CD14-positive monocyte (primary cell): ENCODE measurements at regions not wholly inside any gene's neighbourhood (a gene's known extent, or its start where the extent isn't known, plus 50 kb on each side); places are given as distances from the start of the nearest gene placed in this dataset.

ENCODE experiments used
- DNase-seq, 3 donors: peaks; one replicate each; pipeline ENCODE4 v3.0.0-alpha.2; 2011 to 2022
- H2AFZ ChIP-seq: 2 replicates; pipeline ENCODE4 v1.6.0; 2012; ENCODE audit warnings: mild to moderate bottlenecking, low read depth, low read length, inconsistent platforms; ENCODE audit not compliant: insufficient read depth, poor library complexity, severe bottlenecking
- H3K27ac ChIP-seq, 2 donors: 1 replicate in 1 of 2; 2 replicates in 1 of 2; pipeline ENCODE4 v1.5.1; 2012 to 2013; ENCODE audit warnings: low read length in 2 of 2, control low read depth in 1 of 2, inconsistent platforms in 1 of 2, low read depth in 1 of 2, mild to moderate bottlenecking in 1 of 2
- H3K27me3 ChIP-seq, 2 donors: one replicate each; pipeline versions ENCODE4 v1.6.0 to v1.6.1; 2011 to 2013; ENCODE audit warnings: low read length in 2 of 2; ENCODE audit not compliant: control insufficient read depth in 2 of 2, insufficient read depth in 2 of 2
- H3K36me3 ChIP-seq, 2 donors: replicated peaks in 1 of 2; 1 replicate in 1 of 2; 2 replicates in 1 of 2; pipeline versions ENCODE4 v1.5.1 to v1.6.1; 2012 to 2013; ENCODE audit warnings: low read length in 2 of 2, control low read depth in 1 of 2, inconsistent platforms in 1 of 2, mild to moderate bottlenecking in 1 of 2; ENCODE audit not compliant: insufficient read depth in 2 of 2, control insufficient read depth in 1 of 2
- H3K4me1 ChIP-seq, 2 donors: 1 replicate in 1 of 2; 2 replicates in 1 of 2; pipeline versions ENCODE4 v1.5.1 to v1.6.1; 2012 to 2013; ENCODE audit warnings: low read length in 2 of 2, control low read depth in 1 of 2, inconsistent platforms in 1 of 2, mild to moderate bottlenecking in 1 of 2, moderate library complexity in 1 of 2; ENCODE audit not compliant: insufficient read depth in 2 of 2, control insufficient read depth in 1 of 2
- H3K4me2 ChIP-seq: replicated peaks from 2 replicates; pipeline ENCODE3; 2012; ENCODE audit warnings: low read length, moderate library complexity, mild to moderate bottlenecking; ENCODE audit not compliant: poor library complexity, severe bottlenecking; ENCODE audit errors: extremely low read depth
- H3K4me3 ChIP-seq, 3 experiments: fragments of 200-600 bp in 1 of 3; sonication (generic) in 1 of 3; replicated peaks in 1 of 3; 1 replicate in 2 of 3; 2 replicates in 1 of 3; pipeline ENCODE4 v1.5.1; 2011 to 2013; ENCODE audit warnings: low read length in 3 of 3, mild to moderate bottlenecking in 3 of 3, control low read depth in 2 of 3, low read depth in 2 of 3, inconsistent platforms in 1 of 3, moderate library complexity in 1 of 3
- H3K79me2 ChIP-seq: 2 replicates; pipeline ENCODE4 v1.6.0; 2012; ENCODE audit warnings: mild to moderate bottlenecking, control low read depth, inconsistent platforms, low read length, moderate library complexity; ENCODE audit not compliant: insufficient read depth
- H3K9ac ChIP-seq: 2 replicates; pipeline ENCODE4 v1.6.0; 2017; ENCODE audit warnings: low read length, mild to moderate bottlenecking; ENCODE audit not compliant: insufficient read depth, poor library complexity, severe bottlenecking
- H3K9me3 ChIP-seq, 2 donors: replicated peaks in 1 of 2; 1 replicate in 1 of 2; 2 replicates in 1 of 2; pipeline versions ENCODE4 v1.5.1 to v1.6.1; 2012 to 2013; ENCODE audit warnings: low read length in 2 of 2, control low read depth in 1 of 2; ENCODE audit not compliant: control insufficient read depth in 1 of 2, insufficient read depth in 1 of 2
- H4K20me1 ChIP-seq: 2 replicates; pipeline ENCODE4 v1.6.0; 2012; ENCODE audit warnings: mild to moderate bottlenecking, low read length, control low read depth, moderate library complexity; ENCODE audit not compliant: insufficient read depth
- H3K27ac Mint-ChIP-seq, 7 donors: one replicate each; pipeline ENCODE4 v1.8.0; 2020; ENCODE audit warnings: mild to moderate bottlenecking in 7 of 7, mixed read lengths in 7 of 7, moderate library complexity in 6 of 7, inconsistent platforms in 2 of 7
- H3K27me3 Mint-ChIP-seq, 3 donors: one replicate each; pipeline ENCODE4 v1.8.0; 2021 to 2022; ENCODE audit warnings: low read depth in 3 of 3, mild to moderate bottlenecking in 3 of 3, mixed read lengths in 3 of 3, moderate library complexity in 3 of 3, inconsistent platforms in 1 of 3
- H3K36me3 Mint-ChIP-seq, 2 donors: one replicate each; pipeline ENCODE4 v1.8.0; 2020; ENCODE audit warnings: mixed read lengths in 2 of 2, inconsistent platforms in 1 of 2, mild to moderate bottlenecking in 1 of 2
- H3K4me1 Mint-ChIP-seq: one replicate; pipeline ENCODE4 v1.8.0; 2020; ENCODE audit warnings: mild to moderate bottlenecking, mixed read lengths
- H3K4me3 Mint-ChIP-seq, 2 donors: one replicate each; pipeline ENCODE4 v1.8.0; 2020; ENCODE audit warnings: mild to moderate bottlenecking in 2 of 2, mixed read lengths in 2 of 2, moderate library complexity in 1 of 2
- H3K9me3 Mint-ChIP-seq, 7 donors: one replicate each; pipeline ENCODE4 v1.8.0; 2020 to 2022; ENCODE audit warnings: mixed read lengths in 7 of 7, mild to moderate bottlenecking in 6 of 7, moderate library complexity in 6 of 7, inconsistent platforms in 2 of 7
- CTCF ChIP-seq: fragments of 200-600 bp; IDR thresholded peaks from one replicate; pipeline ENCODE4 v1.8.0; 2022; ENCODE audit warnings: antibody characterized with exemption, mild to moderate bottlenecking
- WGBS: methylation state at CpG from one replicate; pipeline ENCODE4 v1.1.5; 2013; ENCODE audit warnings: missing lambda C conversion rate; ENCODE audit not compliant: insufficient coverage; 5-methylcytosine and 5-hydroxymethylcytosine counted together
- intact Hi-C, 2 donors: fragments of 100-400 bp; cut with micrococcal nuclease; formaldehyde crosslinking; loops; one replicate each; pipeline versions ENCODE4 v1.15.0 to v1.15.1; 2023

GRCh38 chr3:75138345-75138744 lies 523.9 kb upstream of the CNTN3 start:
- H3K9me3 ChIP-seq = peaks cover 38 to 45% of the 10 kb centered on the region in 2 donors
- no peak for TF ChIP-seq CTCF
- DNase-seq = no peak
- no peak overlapping the region for H3K27ac ChIP-seq
- H3K4me3 Mint-ChIP-seq = no peak overlapping the region
- no peak overlapping the region for H3K4me3 ChIP-seq
- H3K4me1 Mint-ChIP-seq = no peaks in the 10 kb centered on the region
- H3K4me2 ChIP-seq = no peak overlapping the region
- no peak overlapping the region for H3K27ac Mint-ChIP-seq
- WGBS = 93% methylated on average over 7 of the region's 7 CpGs
- no peak overlapping the region for H3K9ac ChIP-seq
- no peak overlapping the region for H2AFZ ChIP-seq
- no peaks in the 10 kb centered on the region for H3K27me3 ChIP-seq
- peaks cover 9 to 46% (median 24%) of the 10 kb centered on the region in 7 donors for H3K9me3 Mint-ChIP-seq
- peaks cover 0 to 2% (median 1%) of the 10 kb centered on the region in 3 donors for H3K27me3 Mint-ChIP-seq
- intact Hi-C loops = no loop called here
- H3K36me3 Mint-ChIP-seq = no peaks in the 10 kb centered on the region
- H4K20me1 ChIP-seq = no peaks in the 10 kb centered on the region
- H3K79me2 ChIP-seq = no peaks in the 10 kb centered on the region
- H3K4me1 ChIP-seq = no peaks in the 10 kb centered on the region
- no peaks in the 10 kb centered on the region for H3K36me3 ChIP-seq

DNA sequence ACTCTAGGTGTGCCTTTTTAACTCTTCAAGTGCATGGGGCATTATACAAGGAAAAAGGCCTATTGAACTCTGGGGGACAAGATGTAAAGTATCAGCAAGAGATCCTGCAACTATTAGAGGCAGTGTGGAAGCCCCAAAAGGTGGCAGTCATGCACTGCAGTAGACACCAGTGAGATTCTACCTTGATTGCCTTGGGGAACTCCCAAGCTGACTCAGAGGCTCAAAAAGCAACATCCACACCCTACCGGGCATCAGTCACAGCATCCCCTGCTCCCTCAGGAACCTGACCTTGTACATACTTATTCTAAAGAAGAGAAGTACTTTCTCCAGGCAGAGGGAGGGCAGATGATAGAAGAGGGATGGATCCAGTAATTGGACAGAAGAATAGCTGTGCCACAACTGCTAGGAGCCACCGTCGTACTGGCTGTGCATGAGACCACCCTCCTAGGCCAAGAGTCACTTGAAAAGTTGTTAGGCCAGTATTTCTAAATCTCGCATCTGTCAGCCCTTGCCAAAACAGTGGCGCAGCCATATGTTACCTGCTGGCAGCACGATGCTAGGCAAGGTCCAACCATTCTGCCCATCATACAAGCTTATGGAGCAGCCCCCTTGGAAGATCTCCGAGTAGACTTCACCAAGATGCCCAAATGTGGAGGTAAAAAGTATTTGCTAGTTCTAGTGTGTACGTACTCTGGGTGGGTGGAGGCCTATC lies 523.1 kb upstream of the FRG2C start:
- H3K27ac Mint-ChIP-seq = no peak overlapping the region
- Histone ChIP-seq H3K4me1 (no peaks in the 10 kb centered on the region), H3K27ac (no peak overlapping the region), H2AFZ (no peak overlapping the region), H4K20me1 (no peaks in the 10 kb centered on the region), H3K4me2 (no peak overlapping the region), H3K9ac (no peak overlapping the region), H3K27me3 (no peaks in the 10 kb centered on the region), H3K79me2 (no peaks in the 10 kb centered on the region), H3K36me3 (no peaks in the 10 kb centered on the region), H3K9me3 (peaks cover 38 to 45% of the 10 kb centered on the region in 2 donors), H3K4me3 (no peak overlapping the region)
- intact Hi-C loops = no loop called here
- H3K27me3 Mint-ChIP-seq = peaks cover 0 to 2% (median 1%) of the 10 kb centered on the region in 3 donors
- 94% methylated on average over 5 of the region's 8 CpGs for WGBS
- DNase-seq = no peak
- no peaks in the 10 kb centered on the region for H3K36me3 Mint-ChIP-seq
- H3K4me1 Mint-ChIP-seq = no peaks in the 10 kb centered on the region
- TF ChIP-seq CTCF = no peak
- H3K4me3 Mint-ChIP-seq = no peak overlapping the region
- H3K9me3 Mint-ChIP-seq = peaks cover 6 to 41% (median 26%) of the 10 kb centered on the region in 7 donors
